Ascending aorta (tissue), 2 donors: ENCODE measurements at regions not wholly inside any gene's neighbourhood (a gene's known extent, or its start where the extent isn't known, plus 50 kb on each side); places are given as distances from the start of the nearest gene placed in this dataset.

Experiments used
- DNase-seq, 2 donors: peaks; one replicate each; pipeline ENCODE4 v3.0.0-alpha.2; 2019; ENCODE audit warnings: low spot score in 2 of 2
- H3K27ac ChIP-seq, 2 donors: fragments of 200-600 bp; sonication (generic); one replicate each; pipeline ENCODE4 v1.5.1; 2016 to 2017; ENCODE audit warnings: mild to moderate bottlenecking in 1 of 2
- H3K27me3 ChIP-seq: fragments of 200-600 bp; sonication (generic); one replicate; pipeline ENCODE4 v1.5.1; 2017
- H3K36me3 ChIP-seq, 2 donors: fragments of 200-600 bp; sonication (generic); one replicate each; pipeline ENCODE4 v1.5.1; 2016
- H3K4me1 ChIP-seq, 2 donors: fragments of 200-600 bp; sonication (generic); one replicate each; pipeline ENCODE4 v1.5.1; 2016 to 2017; ENCODE audit warnings: mild to moderate bottlenecking in 1 of 2
- H3K4me3 ChIP-seq, 2 donors: fragments of 200-600 bp; sonication (generic); one replicate each; pipeline ENCODE4 v1.5.1; 2016 to 2017; ENCODE audit warnings: mild to moderate bottlenecking in 1 of 2
- H3K9me3 ChIP-seq, 2 donors: fragments of 200-600 bp; sonication (generic); one replicate each; pipeline ENCODE4 v1.5.1; 2016
- intact Hi-C: fragments of 100-400 bp; cut with DNase I; formaldehyde crosslinking; loops from one replicate; pipeline ENCODE4 v1.15.1; 2023
- TF ChIP-seq, protein P1 (sequence below), 3 experiments: fragments of 200-600 bp in 2 of 3; fragments of 450-650 bp in 1 of 3; sonication (generic) in 2 of 3; IDR thresholded peaks; one replicate each; pipeline ENCODE4 v1.5.1; 2016 to 2019; ENCODE audit warnings: antibody characterized with exemption in 3 of 3, mild to moderate bottlenecking in 1 of 3, moderate library complexity in 1 of 3

DNA sequence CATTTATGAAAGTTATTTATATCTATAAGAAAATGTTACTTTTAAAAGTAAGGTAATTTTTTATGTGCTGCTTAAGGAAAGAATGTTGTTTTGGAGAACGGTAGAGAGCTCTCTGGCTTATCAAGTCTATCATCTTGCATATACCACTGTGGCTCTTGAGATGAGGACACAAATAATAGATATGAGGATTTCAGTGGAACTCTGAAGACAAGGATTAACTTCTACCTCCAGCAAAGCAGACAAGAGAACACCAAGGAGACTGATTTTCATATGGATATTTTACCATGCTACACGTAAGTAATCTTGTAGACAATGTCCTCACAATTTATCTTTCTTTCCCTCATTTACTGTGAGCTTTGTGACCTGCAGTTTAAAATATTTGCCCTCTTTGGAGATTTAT is 557.5 kb upstream of the NDST4 start:
- TF ChIP-seq, protein P1, sequence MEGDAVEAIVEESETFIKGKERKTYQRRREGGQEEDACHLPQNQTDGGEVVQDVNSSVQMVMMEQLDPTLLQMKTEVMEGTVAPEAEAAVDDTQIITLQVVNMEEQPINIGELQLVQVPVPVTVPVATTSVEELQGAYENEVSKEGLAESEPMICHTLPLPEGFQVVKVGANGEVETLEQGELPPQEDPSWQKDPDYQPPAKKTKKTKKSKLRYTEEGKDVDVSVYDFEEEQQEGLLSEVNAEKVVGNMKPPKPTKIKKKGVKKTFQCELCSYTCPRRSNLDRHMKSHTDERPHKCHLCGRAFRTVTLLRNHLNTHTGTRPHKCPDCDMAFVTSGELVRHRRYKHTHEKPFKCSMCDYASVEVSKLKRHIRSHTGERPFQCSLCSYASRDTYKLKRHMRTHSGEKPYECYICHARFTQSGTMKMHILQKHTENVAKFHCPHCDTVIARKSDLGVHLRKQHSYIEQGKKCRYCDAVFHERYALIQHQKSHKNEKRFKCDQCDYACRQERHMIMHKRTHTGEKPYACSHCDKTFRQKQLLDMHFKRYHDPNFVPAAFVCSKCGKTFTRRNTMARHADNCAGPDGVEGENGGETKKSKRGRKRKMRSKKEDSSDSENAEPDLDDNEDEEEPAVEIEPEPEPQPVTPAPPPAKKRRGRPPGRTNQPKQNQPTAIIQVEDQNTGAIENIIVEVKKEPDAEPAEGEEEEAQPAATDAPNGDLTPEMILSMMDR (IDR thresholded peaks at IDR 0.05): no peak
- intact Hi-C loops: no loop called here
- Histone ChIP-seq H3K4me1 (no peaks in the 10 kb centered on the region), H3K9me3 (no peaks in the 10 kb centered on the region), H3K36me3 (no peaks in the 10 kb centered on the region), H3K27ac (no peak overlapping the region), H3K27me3 (no peaks in the 10 kb centered on the region), H3K4me3 (no peak overlapping the region)
- no peak for DNase-seq

DNA sequence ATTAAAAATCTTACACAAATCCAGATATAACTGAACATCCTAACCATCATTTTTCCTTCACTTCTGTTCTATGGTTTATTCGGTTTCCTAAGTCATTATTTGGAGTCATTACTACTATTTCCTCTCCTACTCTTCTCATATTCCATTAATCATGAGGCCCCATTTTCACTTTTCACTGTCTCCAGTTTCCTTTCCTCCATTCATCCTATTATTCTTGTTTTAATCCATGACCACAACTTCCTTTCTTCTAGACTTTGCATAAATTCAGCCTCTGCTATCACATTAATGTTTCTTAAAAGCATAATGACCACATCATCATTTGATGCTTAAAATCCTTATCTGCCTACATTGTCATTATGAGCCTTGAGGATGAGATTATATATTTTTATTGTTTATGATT is 555.0 kb upstream of the NDST4 start:
- Histone ChIP-seq H3K4me3 (no peak overlapping the region), H3K27me3 (no peaks in the 10 kb centered on the region), H3K9me3 (no peaks in the 10 kb centered on the region), H3K27ac (no peak overlapping the region), H3K36me3 (no peaks in the 10 kb centered on the region), H3K4me1 (no peaks in the 10 kb centered on the region)
- DNase-seq: no peak
- TF ChIP-seq, protein P1 (IDR thresholded peaks at IDR 0.05): no peak
- intact Hi-C loops: no loop called here

DNA sequence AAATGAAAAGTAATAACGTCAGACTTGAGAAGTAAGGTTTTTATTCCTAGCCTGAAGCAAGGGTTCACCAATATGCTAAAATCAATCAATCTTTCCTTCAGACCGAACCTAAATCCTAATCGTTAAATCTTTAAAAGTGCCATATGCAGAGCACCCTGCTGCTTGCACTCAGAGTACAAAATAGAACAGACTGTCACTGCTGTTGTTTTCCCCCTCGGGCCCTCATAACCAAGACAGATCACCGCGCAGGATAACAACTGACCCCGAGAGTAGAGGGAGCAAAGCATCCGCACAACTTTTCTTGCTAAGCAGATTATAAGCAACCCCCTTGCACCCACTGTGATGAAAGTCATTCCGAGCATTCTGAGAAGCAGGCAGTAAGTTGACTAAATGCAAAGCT is 550.9 kb upstream of the NDST4 start:
- no peaks in the 10 kb centered on the region for H3K4me1 ChIP-seq
- DNase-seq: no peak
- no peaks in the 10 kb centered on the region for H3K9me3 ChIP-seq
- H3K36me3 ChIP-seq: no peaks in the 10 kb centered on the region
- intact Hi-C loops: no loop called here
- H3K4me3 ChIP-seq: no peak overlapping the region
- TF ChIP-seq, protein P1 (IDR thresholded peaks at IDR 0.05): no peak
- H3K27ac ChIP-seq: no peak overlapping the region
- H3K27me3 ChIP-seq: no peaks in the 10 kb centered on the region

DNA sequence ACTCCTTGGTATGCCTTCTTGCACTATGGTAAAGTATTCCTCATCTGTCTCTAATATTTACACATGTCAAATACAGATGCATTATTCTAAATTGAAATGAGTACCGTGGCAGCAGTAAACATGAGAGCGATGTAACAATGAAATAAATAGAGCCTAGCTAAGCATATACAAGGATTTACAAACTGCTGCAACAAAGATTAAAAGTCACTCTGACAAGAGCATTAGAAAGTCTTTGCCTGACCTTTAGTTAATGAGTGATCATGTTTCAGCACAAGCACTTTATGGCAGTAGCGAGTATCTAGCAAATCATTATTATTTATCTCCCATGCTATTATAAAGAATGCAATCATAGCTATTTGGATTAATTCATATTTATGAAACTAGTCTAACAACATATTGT is 547.0 kb upstream of the NDST4 start:
- Histone ChIP-seq H3K9me3 (no peaks in the 10 kb centered on the region), H3K27me3 (no peaks in the 10 kb centered on the region), H3K36me3 (no peaks in the 10 kb centered on the region), H3K27ac (no peak overlapping the region), H3K4me1 (no peaks in the 10 kb centered on the region), H3K4me3 (no peak overlapping the region)
- no peak for DNase-seq
- TF ChIP-seq, protein P1 (IDR thresholded peaks at IDR 0.05): no peak
- intact Hi-C loops: no loop called here

DNA sequence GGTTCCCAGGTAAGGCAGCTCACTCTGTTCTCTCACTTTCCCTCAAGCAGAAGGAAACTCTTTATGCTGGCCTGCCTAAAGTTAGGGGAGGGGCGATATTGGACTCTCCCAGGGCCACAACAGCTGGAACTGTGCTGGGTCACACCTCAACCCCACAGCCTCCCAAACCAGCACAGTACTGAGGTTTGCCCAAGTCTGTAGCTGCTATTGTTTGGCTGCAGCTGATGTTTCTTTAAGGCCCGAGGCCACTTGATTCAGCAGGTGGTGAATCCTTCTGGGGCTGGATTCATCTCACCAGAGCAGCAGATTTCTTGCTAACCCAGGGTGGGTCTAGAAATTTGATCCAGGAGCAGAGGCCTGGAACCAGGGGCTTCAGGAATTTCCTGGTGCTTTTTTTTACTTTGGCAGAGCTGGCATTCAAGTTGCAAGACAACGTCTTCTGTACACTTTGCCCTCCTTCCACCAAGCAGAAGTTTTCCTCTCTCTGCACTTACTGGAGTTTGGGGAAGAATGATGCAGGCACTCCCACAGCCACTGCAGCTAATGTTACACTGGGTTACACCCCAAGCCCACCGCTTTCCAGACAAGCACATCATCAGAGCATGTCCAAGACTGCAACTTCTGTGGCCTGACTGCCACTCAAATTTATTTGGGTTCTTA is 544.7 kb upstream of the NDST4 start:
- Histone ChIP-seq H3K9me3 (no peaks in the 10 kb centered on the region), H3K4me3 (no peak overlapping the region), H3K27me3 (no peaks in the 10 kb centered on the region), H3K36me3 (no peaks in the 10 kb centered on the region), H3K4me1 (no peaks in the 10 kb centered on the region), H3K27ac (no peak overlapping the region)
- no peak for DNase-seq
- TF ChIP-seq, protein P1 (IDR thresholded peaks at IDR 0.05): no peak
- intact Hi-C loops: no loop called here

DNA sequence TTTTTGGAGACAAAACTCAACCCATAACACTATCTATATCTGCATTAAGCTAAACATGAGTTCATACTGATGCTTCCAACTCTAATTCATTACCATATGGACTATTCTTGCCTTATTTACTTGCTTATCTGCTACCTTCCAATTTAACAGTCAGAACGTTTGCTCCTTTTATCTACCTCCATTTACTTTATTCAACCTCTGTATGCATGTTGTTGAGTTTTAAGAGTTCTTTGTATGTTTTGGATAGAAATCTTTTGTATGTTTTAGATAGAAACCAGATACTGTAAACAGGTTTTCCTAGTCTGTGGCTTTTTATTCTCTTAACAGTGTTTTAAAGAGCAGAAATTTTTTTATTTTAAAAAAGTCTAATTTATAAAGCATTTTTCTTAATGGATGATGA is 542.2 kb upstream of the NDST4 start:
- no peaks in the 10 kb centered on the region for H3K4me1 ChIP-seq
- no peaks in the 10 kb centered on the region for H3K36me3 ChIP-seq
- TF ChIP-seq, protein P1 (IDR thresholded peaks at IDR 0.05): no peak
- intact Hi-C loops: no loop called here
- H3K9me3 ChIP-seq: no peaks in the 10 kb centered on the region
- H3K4me3 ChIP-seq: no peak overlapping the region
- no peak overlapping the region for H3K27ac ChIP-seq
- no peak for DNase-seq
- H3K27me3 ChIP-seq: no peaks in the 10 kb centered on the region
